ENCODE measurements at regions not wholly inside any gene's neighbourhood (a gene's known extent, or its start where the extent isn't known, plus 50 kb on each side); places are given as distances from the start of the nearest gene placed in this dataset.

DNA sequence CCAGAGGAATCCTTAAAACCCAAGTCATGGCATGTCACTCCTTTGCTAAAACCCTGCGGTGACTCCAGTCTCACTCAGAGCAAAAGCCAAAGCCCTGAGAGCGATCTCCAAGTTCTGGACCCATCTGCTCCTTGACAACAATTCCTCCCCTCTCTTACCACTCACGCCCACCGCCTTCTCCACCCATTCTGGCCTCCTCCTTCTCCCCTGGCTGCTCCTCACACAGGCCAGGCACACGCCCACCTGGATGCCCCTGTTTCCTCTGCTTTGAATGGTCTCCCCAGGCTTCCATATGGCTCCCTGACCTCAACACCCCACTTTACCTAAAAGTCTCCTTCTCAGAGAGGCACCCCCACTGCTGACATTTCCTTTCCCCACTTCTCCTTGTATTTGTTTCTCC is 146.1 kb upstream of the LINGO1 start:
- TF ChIP-seq, protein P1, sequence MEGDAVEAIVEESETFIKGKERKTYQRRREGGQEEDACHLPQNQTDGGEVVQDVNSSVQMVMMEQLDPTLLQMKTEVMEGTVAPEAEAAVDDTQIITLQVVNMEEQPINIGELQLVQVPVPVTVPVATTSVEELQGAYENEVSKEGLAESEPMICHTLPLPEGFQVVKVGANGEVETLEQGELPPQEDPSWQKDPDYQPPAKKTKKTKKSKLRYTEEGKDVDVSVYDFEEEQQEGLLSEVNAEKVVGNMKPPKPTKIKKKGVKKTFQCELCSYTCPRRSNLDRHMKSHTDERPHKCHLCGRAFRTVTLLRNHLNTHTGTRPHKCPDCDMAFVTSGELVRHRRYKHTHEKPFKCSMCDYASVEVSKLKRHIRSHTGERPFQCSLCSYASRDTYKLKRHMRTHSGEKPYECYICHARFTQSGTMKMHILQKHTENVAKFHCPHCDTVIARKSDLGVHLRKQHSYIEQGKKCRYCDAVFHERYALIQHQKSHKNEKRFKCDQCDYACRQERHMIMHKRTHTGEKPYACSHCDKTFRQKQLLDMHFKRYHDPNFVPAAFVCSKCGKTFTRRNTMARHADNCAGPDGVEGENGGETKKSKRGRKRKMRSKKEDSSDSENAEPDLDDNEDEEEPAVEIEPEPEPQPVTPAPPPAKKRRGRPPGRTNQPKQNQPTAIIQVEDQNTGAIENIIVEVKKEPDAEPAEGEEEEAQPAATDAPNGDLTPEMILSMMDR (IDR thresholded peaks at IDR 0.05): no peak
- no peak for TF ChIP-seq POLR2A (IDR thresholded peaks at IDR 0.05)

Measured in tibial nerve (tissue), 3 donors.